ENCODE measurements at regions not wholly inside any gene's neighbourhood (a gene's known extent, or its start where the extent isn't known, plus 50 kb on each side); places are given as distances from the start of the nearest gene placed in this dataset.

DNA sequence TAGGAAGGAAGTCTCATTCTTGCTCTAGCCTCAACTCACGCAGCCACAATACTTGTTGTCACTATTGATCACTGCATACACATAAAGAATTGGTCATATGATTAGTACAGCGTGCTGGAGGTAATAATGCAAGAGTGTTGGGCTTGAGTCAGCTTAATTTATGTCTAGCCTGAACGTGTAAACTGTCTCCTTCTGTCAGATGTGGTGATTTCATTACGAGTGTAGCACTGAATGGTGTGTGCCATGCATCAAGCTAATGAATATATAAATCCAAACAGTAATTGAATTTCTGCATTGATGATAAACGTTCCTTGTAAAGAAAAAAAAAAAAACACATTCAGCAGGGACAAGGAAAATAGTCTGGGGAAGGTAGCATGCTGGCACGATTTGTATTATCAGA is 396.2 kb upstream of the RAG2 start:
- Histone ChIP-seq H3K9me3 (ENCODE audit: control insufficient read depth, low read length) (no peaks in the 10 kb centered on the region), H3K27ac (no peak overlapping the region), H3K4me2 (ENCODE audit: low read length) (no peak overlapping the region), H3K27me3 (ENCODE audit: control insufficient read depth, insufficient read depth, low read length) (no peaks in the 10 kb centered on the region), H3K36me3 (ENCODE audit: control insufficient read depth, insufficient read depth, low read length) (no peaks in the 10 kb centered on the region), H3K79me2 (no peaks in the 10 kb centered on the region), H3K4me1 (no peaks in the 10 kb centered on the region), H3K4me3 (ENCODE audit: low read depth, low read length) (no peak overlapping the region), H3K9ac (no peak overlapping the region), H2AFZ (no peak overlapping the region)
- TF ChIP-seq, protein P1, sequence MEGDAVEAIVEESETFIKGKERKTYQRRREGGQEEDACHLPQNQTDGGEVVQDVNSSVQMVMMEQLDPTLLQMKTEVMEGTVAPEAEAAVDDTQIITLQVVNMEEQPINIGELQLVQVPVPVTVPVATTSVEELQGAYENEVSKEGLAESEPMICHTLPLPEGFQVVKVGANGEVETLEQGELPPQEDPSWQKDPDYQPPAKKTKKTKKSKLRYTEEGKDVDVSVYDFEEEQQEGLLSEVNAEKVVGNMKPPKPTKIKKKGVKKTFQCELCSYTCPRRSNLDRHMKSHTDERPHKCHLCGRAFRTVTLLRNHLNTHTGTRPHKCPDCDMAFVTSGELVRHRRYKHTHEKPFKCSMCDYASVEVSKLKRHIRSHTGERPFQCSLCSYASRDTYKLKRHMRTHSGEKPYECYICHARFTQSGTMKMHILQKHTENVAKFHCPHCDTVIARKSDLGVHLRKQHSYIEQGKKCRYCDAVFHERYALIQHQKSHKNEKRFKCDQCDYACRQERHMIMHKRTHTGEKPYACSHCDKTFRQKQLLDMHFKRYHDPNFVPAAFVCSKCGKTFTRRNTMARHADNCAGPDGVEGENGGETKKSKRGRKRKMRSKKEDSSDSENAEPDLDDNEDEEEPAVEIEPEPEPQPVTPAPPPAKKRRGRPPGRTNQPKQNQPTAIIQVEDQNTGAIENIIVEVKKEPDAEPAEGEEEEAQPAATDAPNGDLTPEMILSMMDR (IDR thresholded peaks at IDR 0.05), result no peak

DNA sequence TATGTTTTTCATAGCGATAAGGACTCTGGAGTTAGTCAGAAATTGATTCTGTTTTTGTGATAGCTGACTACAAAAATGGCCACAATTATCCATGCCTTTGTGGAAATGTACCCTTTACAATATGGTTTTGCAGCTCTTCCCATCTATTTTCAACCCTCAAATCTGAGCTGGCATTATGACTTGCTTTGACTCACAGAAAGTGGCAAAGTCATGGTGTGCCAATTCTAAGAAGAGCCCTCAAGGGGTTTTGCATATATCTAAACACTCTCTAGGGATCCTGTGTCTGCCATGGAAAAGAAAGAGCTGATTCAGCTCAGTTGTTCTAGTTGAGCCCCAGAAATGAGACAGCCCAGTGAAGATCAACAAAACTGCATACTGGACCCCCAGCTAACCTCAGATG is 390.5 kb upstream of the RAG2 start:
- Histone ChIP-seq H3K27ac (no peak overlapping the region), H3K27me3 (ENCODE audit: control insufficient read depth, insufficient read depth, low read length) (no peaks in the 10 kb centered on the region), H3K4me2 (ENCODE audit: low read length) (no peak overlapping the region), H3K9ac (no peak overlapping the region), H3K4me3 (ENCODE audit: low read depth, low read length) (no peak overlapping the region), H3K79me2 (no peaks in the 10 kb centered on the region), H3K4me1 (no peaks in the 10 kb centered on the region), H2AFZ (no peak overlapping the region), H3K36me3 (ENCODE audit: control insufficient read depth, insufficient read depth, low read length) (no peaks in the 10 kb centered on the region), H3K9me3 (ENCODE audit: control insufficient read depth, low read length) (no peaks in the 10 kb centered on the region)
- TF ChIP-seq, protein P1 (IDR thresholded peaks at IDR 0.05), result no peak

DNA sequence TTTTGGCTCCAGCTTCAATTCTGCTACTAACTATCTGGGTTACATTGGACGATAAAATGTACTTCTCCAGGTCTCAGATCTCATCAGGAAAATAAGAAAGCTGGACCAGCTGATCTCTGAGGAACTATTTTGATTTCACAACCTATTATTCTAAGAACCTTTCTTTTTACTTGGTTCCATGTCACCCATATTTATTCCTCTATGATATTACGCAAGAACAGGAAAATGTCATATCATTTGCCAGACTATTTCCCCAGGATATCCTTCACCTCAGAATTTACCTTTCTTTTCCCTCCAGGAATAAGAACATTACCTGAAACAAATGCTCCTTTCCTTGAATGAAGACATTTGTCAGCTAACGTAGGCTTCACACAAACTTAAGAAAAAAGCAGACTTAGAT is 387.5 kb upstream of the RAG2 start:
- H2AFZ ChIP-seq, result no peak overlapping the region
- H3K79me2 ChIP-seq, result no peaks in the 10 kb centered on the region
- no peak overlapping the region for H3K9ac ChIP-seq
- H3K27me3 ChIP-seq (ENCODE audit: control insufficient read depth, insufficient read depth, low read length), result no peaks in the 10 kb centered on the region
- H3K4me3 ChIP-seq (ENCODE audit: low read depth, low read length), result no peak overlapping the region
- TF ChIP-seq, protein P1 (IDR thresholded peaks at IDR 0.05), result no peak
- H3K27ac ChIP-seq, result no peak overlapping the region
- H3K36me3 ChIP-seq (ENCODE audit: control insufficient read depth, insufficient read depth, low read length), result no peaks in the 10 kb centered on the region
- H3K9me3 ChIP-seq (ENCODE audit: control insufficient read depth, low read length), result no peaks in the 10 kb centered on the region
- no peak overlapping the region for H3K4me2 ChIP-seq (ENCODE audit: low read length)
- H3K4me1 ChIP-seq, result no peaks in the 10 kb centered on the region

GRCh38 chr11:36976741-36977140 is 378.7 kb upstream of the RAG2 start:
- H3K27me3 ChIP-seq (ENCODE audit: control insufficient read depth, insufficient read depth, low read length), result no peaks in the 10 kb centered on the region
- no peaks in the 10 kb centered on the region for H3K36me3 ChIP-seq (ENCODE audit: control insufficient read depth, insufficient read depth, low read length)
- TF ChIP-seq, protein P1 (IDR thresholded peaks at IDR 0.05), result no peak
- no peaks in the 10 kb centered on the region for H3K79me2 ChIP-seq
- H3K9ac ChIP-seq, result no peak overlapping the region
- H3K9me3 ChIP-seq (ENCODE audit: control insufficient read depth, low read length), result no peaks in the 10 kb centered on the region
- H3K4me2 ChIP-seq (ENCODE audit: low read length), result no peak overlapping the region
- H3K4me1 ChIP-seq, result no peaks in the 10 kb centered on the region
- no peak overlapping the region for H3K4me3 ChIP-seq (ENCODE audit: low read depth, low read length)
- no peak overlapping the region for H3K27ac ChIP-seq
- no peak overlapping the region for H2AFZ ChIP-seq

DNA sequence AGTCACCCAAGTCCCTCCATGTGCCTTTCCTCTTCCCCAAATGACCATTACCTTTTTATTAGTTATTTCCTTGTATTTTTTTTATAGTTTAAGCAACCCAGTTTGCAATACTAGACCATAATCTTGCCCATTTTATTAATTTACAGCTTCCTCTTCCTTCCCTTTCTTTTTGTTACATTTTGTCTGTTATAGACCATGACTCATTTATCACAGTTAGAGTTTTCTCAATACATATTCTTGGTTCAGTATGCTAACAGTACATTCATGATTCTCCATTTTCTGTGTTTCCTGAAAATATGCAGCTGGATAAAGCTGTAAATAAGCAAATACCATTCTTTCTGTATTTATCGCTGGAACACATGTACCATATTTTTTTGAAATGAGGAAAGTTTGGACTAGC is 376.7 kb upstream of the RAG2 start:
- Histone ChIP-seq H3K9ac (no peak overlapping the region), H3K9me3 (ENCODE audit: control insufficient read depth, low read length) (no peaks in the 10 kb centered on the region), H3K79me2 (no peaks in the 10 kb centered on the region), H3K36me3 (ENCODE audit: control insufficient read depth, insufficient read depth, low read length) (no peaks in the 10 kb centered on the region), H3K4me2 (ENCODE audit: low read length) (no peak overlapping the region), H3K4me3 (ENCODE audit: low read depth, low read length) (no peak overlapping the region), H3K27me3 (ENCODE audit: control insufficient read depth, insufficient read depth, low read length) (no peaks in the 10 kb centered on the region), H2AFZ (no peak overlapping the region), H3K27ac (no peak overlapping the region), H3K4me1 (no peaks in the 10 kb centered on the region)
- TF ChIP-seq, protein P1 (IDR thresholded peaks at IDR 0.05), result no peak
